MM.1S (cell line): ENCODE measurements at regions not wholly inside any gene's neighbourhood (a gene's known extent, or its start where the extent isn't known, plus 50 kb on each side); places are given as distances from the start of the nearest gene placed in this dataset.

Experiments used
- DNase-seq: peaks from one replicate; pipeline ENCODE4 v3.0.0-alpha.2; 2015
- H2AFZ ChIP-seq: fragments of 300-600 bp; sonication (generic); 2 replicates; pipeline ENCODE4 v1.6.0; 2016; ENCODE audit warnings: antibody characterized with exemption, low read length
- H3F3A ChIP-seq: fragments of 300-600 bp; sonication (generic); 2 replicates; pipeline ENCODE4 v1.6.1; 2016; ENCODE audit warnings: mild to moderate bottlenecking, antibody characterized with exemption, low read length, moderate library complexity, mixed read lengths; ENCODE audit not compliant: insufficient read depth
- H3K27ac ChIP-seq: fragments of 300-600 bp; sonication (generic); 2 replicates; pipeline ENCODE4 v1.5.1; 2016; ENCODE audit warnings: mild to moderate bottlenecking, low read length
- H3K27me3 ChIP-seq: fragments of 300-600 bp; sonication (generic); replicated peaks from 2 replicates; pipeline ENCODE4 v1.6.0; 2016; ENCODE audit warnings: low read length; ENCODE audit not compliant: insufficient read depth
- H3K36me3 ChIP-seq: fragments of 300-600 bp; sonication (generic); replicated peaks from 2 replicates; pipeline ENCODE4 v1.6.1; 2016; ENCODE audit warnings: mild to moderate bottlenecking, low read length, mixed read lengths; ENCODE audit not compliant: insufficient read depth
- H3K4me1 ChIP-seq: fragments of 300-600 bp; sonication (generic); 2 replicates; pipeline ENCODE4 v1.6.1; 2016; ENCODE audit warnings: low read length, mixed read lengths
- H3K4me2 ChIP-seq: fragments of 300-600 bp; sonication (generic); 2 replicates; pipeline ENCODE4 v1.6.0; 2016; ENCODE audit warnings: low read depth, low read length
- H3K4me3 ChIP-seq: fragments of 300-600 bp; sonication (generic); 2 replicates; pipeline ENCODE4 v1.5.1; 2016; ENCODE audit warnings: low read length, mixed read lengths
- H3K79me2 ChIP-seq: fragments of 300-600 bp; sonication (generic); 2 replicates; pipeline ENCODE4 v1.6.1; 2016; ENCODE audit warnings: mixed run types, low read length, mixed read lengths
- H3K9ac ChIP-seq: fragments of 300-600 bp; sonication (generic); 2 replicates; pipeline ENCODE4 v1.6.1; 2016; ENCODE audit warnings: low read length, mixed read lengths
- H3K9me2 ChIP-seq: fragments of 300-600 bp; sonication (generic); replicated peaks from 2 replicates; pipeline ENCODE4 v1.6.1; 2016; ENCODE audit warnings: mild to moderate bottlenecking, low read length, mixed read lengths; ENCODE audit not compliant: insufficient read depth
- H3K9me3 ChIP-seq: fragments of 300-600 bp; sonication (generic); replicated peaks from 2 replicates; pipeline ENCODE4 v1.6.1; 2016; ENCODE audit warnings: mild to moderate bottlenecking, low read length, mixed read lengths; ENCODE audit not compliant: insufficient read depth
- H4K20me1 ChIP-seq: fragments of 300-600 bp; sonication (generic); 2 replicates; pipeline ENCODE4 v1.6.1; 2016; ENCODE audit warnings: mild to moderate bottlenecking, low read length, moderate library complexity, mixed read lengths; ENCODE audit not compliant: insufficient read depth
- EZH2 ChIP-seq: fragments of 300-600 bp; sonication (generic); optimal IDR thresholded peaks from 2 replicates; pipeline ENCODE3; 2017; ENCODE audit warnings: low read depth, mild to moderate bottlenecking, antibody characterized with exemption, low read length, mixed read lengths
- EZH2phosphoT487 ChIP-seq: fragments of 300-600 bp; sonication (generic); IDR thresholded peaks from 2 replicates; pipeline ENCODE4 v1.6.1; 2018; ENCODE audit warnings: antibody characterized with exemption, low read length
- TF ChIP-seq, protein P1 (sequence below): fragments of 300-600 bp; sonication (generic); IDR thresholded peaks from 2 replicates; pipeline ENCODE4 v1.5.1; 2016; ENCODE audit warnings: antibody characterized with exemption, low read length, mixed read lengths

DNA sequence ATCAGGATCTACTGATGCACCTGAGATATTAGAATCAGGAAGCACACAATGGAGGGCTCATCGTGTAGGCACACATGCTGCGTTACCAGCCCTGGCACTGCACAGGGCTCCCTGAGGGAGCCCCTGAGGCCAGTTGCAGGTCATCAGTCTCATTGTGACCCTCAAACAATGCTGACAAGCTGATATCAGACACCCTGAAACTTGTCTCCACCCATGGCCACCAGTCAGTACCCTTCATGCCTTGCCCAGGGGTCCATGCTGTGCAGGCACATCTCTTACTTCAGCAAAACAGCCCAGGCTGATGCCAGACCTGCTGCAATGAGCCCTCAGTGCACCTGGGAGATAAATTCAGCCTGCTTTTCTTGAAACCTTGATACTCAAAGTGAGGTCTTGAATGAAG, 59.5 kb upstream of the SLC6A11 start:
- TF ChIP-seq EZH2phosphoT487: no peak
- TF ChIP-seq, protein P1, sequence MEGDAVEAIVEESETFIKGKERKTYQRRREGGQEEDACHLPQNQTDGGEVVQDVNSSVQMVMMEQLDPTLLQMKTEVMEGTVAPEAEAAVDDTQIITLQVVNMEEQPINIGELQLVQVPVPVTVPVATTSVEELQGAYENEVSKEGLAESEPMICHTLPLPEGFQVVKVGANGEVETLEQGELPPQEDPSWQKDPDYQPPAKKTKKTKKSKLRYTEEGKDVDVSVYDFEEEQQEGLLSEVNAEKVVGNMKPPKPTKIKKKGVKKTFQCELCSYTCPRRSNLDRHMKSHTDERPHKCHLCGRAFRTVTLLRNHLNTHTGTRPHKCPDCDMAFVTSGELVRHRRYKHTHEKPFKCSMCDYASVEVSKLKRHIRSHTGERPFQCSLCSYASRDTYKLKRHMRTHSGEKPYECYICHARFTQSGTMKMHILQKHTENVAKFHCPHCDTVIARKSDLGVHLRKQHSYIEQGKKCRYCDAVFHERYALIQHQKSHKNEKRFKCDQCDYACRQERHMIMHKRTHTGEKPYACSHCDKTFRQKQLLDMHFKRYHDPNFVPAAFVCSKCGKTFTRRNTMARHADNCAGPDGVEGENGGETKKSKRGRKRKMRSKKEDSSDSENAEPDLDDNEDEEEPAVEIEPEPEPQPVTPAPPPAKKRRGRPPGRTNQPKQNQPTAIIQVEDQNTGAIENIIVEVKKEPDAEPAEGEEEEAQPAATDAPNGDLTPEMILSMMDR: no peak
- no peak for TF ChIP-seq EZH2
- DNase-seq: no peak
- H3K4me1 ChIP-seq: no peaks in the 10 kb centered on the region
- no peaks in the 10 kb centered on the region for H4K20me1 ChIP-seq
- no peak overlapping the region for H3K27ac ChIP-seq
- H3K79me2 ChIP-seq: no peaks in the 10 kb centered on the region
- no peaks in the 10 kb centered on the region for H3K9me3 ChIP-seq
- no peak overlapping the region for H3K9ac ChIP-seq
- H3F3A ChIP-seq: no peaks in the 10 kb centered on the region
- no peak overlapping the region for H3K4me3 ChIP-seq
- no peaks in the 10 kb centered on the region for H3K36me3 ChIP-seq
- no peak overlapping the region for H3K4me2 ChIP-seq
- no peak overlapping the region for H2AFZ ChIP-seq
- H3K27me3 ChIP-seq: peaks cover 42% of the 10 kb centered on the region
- no peaks in the 10 kb centered on the region for H3K9me2 ChIP-seq

DNA sequence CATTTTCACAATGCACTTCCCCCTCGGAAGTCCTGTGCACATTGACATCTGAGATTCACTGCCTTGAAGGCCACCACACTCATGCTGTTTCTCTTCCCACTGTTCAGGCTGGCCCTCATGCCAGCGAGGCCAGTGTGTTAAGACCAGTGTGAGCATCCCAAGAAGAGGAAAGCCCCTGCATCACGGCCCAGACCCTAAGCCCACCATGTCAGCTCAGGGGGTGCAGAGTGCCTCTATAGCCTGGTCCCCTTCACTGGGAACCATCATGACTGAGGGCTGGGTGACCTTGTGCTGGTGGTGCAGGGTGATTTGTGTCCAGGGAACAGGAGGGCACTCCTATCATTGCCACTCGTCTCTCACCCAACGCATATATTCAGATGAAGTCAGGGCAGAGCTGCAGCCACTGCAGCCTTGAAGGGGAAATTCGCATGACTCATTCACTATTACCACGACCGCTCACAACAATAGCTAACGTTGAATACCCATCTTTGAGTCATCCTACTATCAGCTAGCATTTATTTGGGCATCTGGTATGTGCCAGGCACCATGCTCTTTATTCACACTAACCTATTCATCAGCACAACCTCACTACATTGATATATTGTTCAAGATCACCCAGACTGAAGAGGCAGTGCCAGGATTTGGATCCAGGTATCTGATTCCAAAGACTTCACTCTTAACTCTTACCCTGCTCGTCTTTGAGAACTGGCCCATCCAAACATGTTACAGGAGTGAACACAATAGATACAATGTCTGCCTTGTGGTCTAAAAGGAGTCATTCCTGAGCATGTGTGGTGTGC, 58.8 kb upstream of the SLC6A11 start:
- H3K9ac ChIP-seq: no peak overlapping the region
- H2AFZ ChIP-seq: no peak overlapping the region
- peaks cover 40% of the 10 kb centered on the region for H3K27me3 ChIP-seq
- no peaks in the 10 kb centered on the region for H3K9me3 ChIP-seq
- H3K9me2 ChIP-seq: no peaks in the 10 kb centered on the region
- no peak overlapping the region for H3K4me2 ChIP-seq
- H3K4me1 ChIP-seq: no peaks in the 10 kb centered on the region
- H4K20me1 ChIP-seq: no peaks in the 10 kb centered on the region
- H3K79me2 ChIP-seq: no peaks in the 10 kb centered on the region
- H3K36me3 ChIP-seq: no peaks in the 10 kb centered on the region
- TF ChIP-seq, protein P1: no peak
- TF ChIP-seq EZH2phosphoT487: no peak
- no peak for TF ChIP-seq EZH2
- H3K27ac ChIP-seq: no peak overlapping the region
- H3F3A ChIP-seq: no peaks in the 10 kb centered on the region
- DNase-seq: no peak
- H3K4me3 ChIP-seq: no peak overlapping the region

DNA sequence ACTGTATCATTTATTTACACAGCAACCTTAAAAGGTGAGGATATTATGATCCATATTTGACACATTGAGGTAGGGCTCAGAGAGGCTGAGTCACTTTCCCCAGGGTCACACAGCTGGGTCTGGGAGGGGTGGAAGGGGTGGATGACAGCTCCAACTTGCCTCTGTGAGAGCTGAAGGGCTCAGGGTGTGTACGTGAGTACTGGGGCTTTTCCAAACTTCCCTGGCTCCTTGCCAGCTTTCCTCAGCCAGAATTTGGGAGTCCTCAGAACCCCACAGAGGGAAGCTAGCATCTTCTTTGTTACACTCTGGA, 58.3 kb upstream of the SLC6A11 start:
- no peak for DNase-seq
- Histone ChIP-seq H2AFZ (no peak overlapping the region), H3K27ac (no peak overlapping the region), H3K4me1 (no peaks in the 10 kb centered on the region), H3K36me3 (no peaks in the 10 kb centered on the region), H3K79me2 (no peaks in the 10 kb centered on the region), H3F3A (no peaks in the 10 kb centered on the region), H3K4me2 (no peak overlapping the region), H4K20me1 (no peaks in the 10 kb centered on the region), H3K9ac (no peak overlapping the region), H3K27me3 (peaks cover 34% of the 10 kb centered on the region), H3K4me3 (no peak overlapping the region), H3K9me3 (no peaks in the 10 kb centered on the region), H3K9me2 (no peaks in the 10 kb centered on the region)
- no peak for TF ChIP-seq EZH2phosphoT487
- TF ChIP-seq, protein P1: no peak
- no peak for TF ChIP-seq EZH2
